Testis (tissue), 2 donors: ENCODE measurements at regions not wholly inside any gene's neighbourhood (a gene's known extent, or its start where the extent isn't known, plus 50 kb on each side); places are given as distances from the start of the nearest gene placed in this dataset.

Experiments used
- DNase-seq: peaks from one replicate; pipeline ENCODE4 v3.0.0-alpha.2; 2019
- H3K27ac ChIP-seq, 2 donors: fragments of 200-600 bp; sonication (generic); one replicate each; pipeline ENCODE4 v1.5.1; 2019
- H3K27me3 ChIP-seq: fragments of 200-600 bp; sonication (generic); one replicate; pipeline ENCODE4 v1.5.1; 2019
- H3K36me3 ChIP-seq: fragments of 200-600 bp; sonication (generic); one replicate; pipeline ENCODE4 v1.5.1; 2017; ENCODE audit warnings: low read depth; ENCODE audit errors: missing control alignments
- H3K4me1 ChIP-seq: fragments of 200-600 bp; sonication (generic); one replicate; pipeline ENCODE4 v1.5.1; 2019
- H3K4me3 ChIP-seq, 2 donors: fragments of 200-600 bp; sonication (generic); one replicate each; pipeline ENCODE4 v1.5.1; 2017 to 2019
- H3K9me3 ChIP-seq: fragments of 200-600 bp; sonication (generic); one replicate; pipeline ENCODE4 v1.5.1; 2017
- CTCF ChIP-seq, 3 experiments: fragments of 450-650 bp in 2 of 3; fragments of 200-600 bp in 1 of 3; sonication (generic) in 1 of 3; IDR thresholded peaks; one replicate each; pipeline ENCODE4 v1.5.1; 2016 to 2019; ENCODE audit warnings: antibody characterized with exemption in 3 of 3, mild to moderate bottlenecking in 2 of 3, moderate library complexity in 1 of 3
- POLR2A ChIP-seq: fragments of 450-650 bp; IDR thresholded peaks from one replicate; pipeline ENCODE4 v1.6.1; 2017; ENCODE audit warnings: antibody characterized with exemption, mild to moderate bottlenecking, moderate library complexity
- whole genome bisulfite sequencing, 2 donors: methylation state at CpG; one replicate each; pipeline ENCODE4 v1.1.5; 2018; 5-methylcytosine and 5-hydroxymethylcytosine counted together
- intact Hi-C: fragments of 100-400 bp; cut with DNase I; formaldehyde crosslinking; loops from one replicate; pipeline ENCODE4 v1.15.1; 2023; ENCODE audit warnings: low total_unique reads

DNA sequence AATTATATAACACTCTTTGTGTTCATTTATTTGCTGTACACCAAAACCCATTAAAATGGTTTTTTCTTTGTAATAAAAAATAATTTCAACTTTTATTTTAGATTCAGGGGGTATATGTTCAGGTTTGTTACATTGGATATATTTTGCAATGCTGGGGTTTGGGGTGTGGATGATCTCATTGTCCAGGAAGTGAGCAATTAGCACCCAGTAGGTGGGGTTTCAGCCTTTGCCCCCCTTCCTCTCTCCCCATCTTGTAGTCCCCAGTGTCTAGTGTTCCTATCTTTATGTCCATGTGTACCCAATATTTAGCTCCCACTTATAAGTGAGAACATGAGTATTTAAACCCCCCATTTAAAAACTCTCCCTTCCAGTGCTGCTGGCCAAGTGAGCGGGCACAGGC lies 184.6 kb downstream of the RHOU start:
- Histone ChIP-seq H3K4me3 (no peak overlapping the region), H3K9me3 (no peaks in the 10 kb centered on the region), H3K36me3 (no peaks in the 10 kb centered on the region), H3K4me1 (no peaks in the 10 kb centered on the region), H3K27me3 (no peaks in the 10 kb centered on the region), H3K27ac (no peak overlapping the region)
- no peak for DNase-seq
- 89 to 93% methylated on average over 1 of the region's 1 CpG for WGBS, 2 donors
- TF ChIP-seq POLR2A (no peak), CTCF (IDR thresholded peaks at IDR 0.05) (no peak)
- intact Hi-C loops: no loop called here

GRCh38 chr1:228920831-228921230 lies 185.6 kb downstream of the RHOU start:
- Histone ChIP-seq H3K27me3 (no peaks in the 10 kb centered on the region), H3K36me3 (no peaks in the 10 kb centered on the region), H3K9me3 (no peaks in the 10 kb centered on the region), H3K4me3 (no peak overlapping the region), H3K4me1 (no peaks in the 10 kb centered on the region), H3K27ac (no peak overlapping the region)
- no peak for TF ChIP-seq POLR2A
- TF ChIP-seq CTCF (IDR thresholded peaks at IDR 0.05): no peak
- DNase-seq: no peak
- WGBS, 2 donors: 45 to 56% methylated on average over 4 of the region's 4 CpGs
- intact Hi-C loops: no loop called here

GRCh38 chr1:228921481-228921880 lies 186.2 kb downstream of the RHOU start:
- DNase-seq: no peak
- Histone ChIP-seq H3K9me3 (no peaks in the 10 kb centered on the region), H3K4me1 (no peaks in the 10 kb centered on the region), H3K4me3 (no peak overlapping the region), H3K27ac (no peak overlapping the region), H3K27me3 (no peaks in the 10 kb centered on the region), H3K36me3 (no peaks in the 10 kb centered on the region)
- whole genome bisulfite sequencing, 2 donors: 70 to 83% methylated on average over 7 of the region's 7 CpGs
- intact Hi-C loops: no loop called here
- TF ChIP-seq POLR2A (no peak), CTCF (IDR thresholded peaks at IDR 0.05) (no peak)

DNA sequence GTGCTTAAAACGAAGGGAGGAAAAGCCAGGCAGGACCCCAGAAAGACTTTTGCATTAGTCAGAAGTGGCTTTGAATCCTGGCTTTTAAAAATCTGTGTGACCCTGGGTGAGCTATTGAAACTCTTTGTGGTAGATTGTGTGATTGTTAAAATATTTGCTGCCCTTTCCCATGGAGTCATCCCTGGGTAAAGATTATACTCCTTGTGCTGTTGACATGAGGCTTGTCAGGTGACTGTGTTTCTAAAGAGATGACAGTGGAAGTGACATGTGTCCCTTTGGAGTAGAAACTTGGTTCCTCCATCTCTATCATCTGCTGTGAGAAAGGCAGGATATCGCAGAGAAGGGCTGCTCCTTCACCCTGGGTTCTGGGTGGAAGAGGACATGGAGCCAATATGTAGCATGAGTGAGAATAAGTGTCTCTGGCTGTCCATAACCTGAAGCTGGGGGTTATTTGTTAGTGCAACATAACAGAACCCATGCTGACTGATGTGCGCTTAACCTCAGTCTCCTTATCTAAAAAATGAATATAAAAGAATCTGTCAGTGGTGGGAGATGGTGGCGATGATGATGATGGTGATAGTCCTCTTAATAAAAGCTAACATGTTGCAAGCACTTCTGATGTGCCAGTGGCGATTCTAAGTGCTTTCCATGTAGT lies 187.6 kb downstream of the RHOU start:
- intact Hi-C loops: no loop called here
- 88 to 93% methylated on average over 5 of the region's 5 CpGs for WGBS, 2 donors
- DNase-seq: no peak
- Histone ChIP-seq H3K27me3 (no peaks in the 10 kb centered on the region), H3K36me3 (no peaks in the 10 kb centered on the region), H3K27ac (no peak overlapping the region), H3K4me1 (no peaks in the 10 kb centered on the region), H3K9me3 (no peaks in the 10 kb centered on the region), H3K4me3 (no peak overlapping the region)
- no peak for TF ChIP-seq CTCF (IDR thresholded peaks at IDR 0.05)
- no peak for TF ChIP-seq POLR2A

- Histone ChIP-seq H3K9me3 (no peaks in the 10 kb centered on the region), H3K36me3 (no peaks in the 10 kb centered on the region), H3K4me1 (no peaks in the 10 kb centered on the region), H3K4me3 (no peak overlapping the region), H3K27ac (no peak overlapping the region), H3K27me3 (no peaks in the 10 kb centered on the region)
- intact Hi-C loops: no loop called here
- WGBS, 2 donors: 82 to 89% methylated on average over 4 of the region's 4 CpGs
- TF ChIP-seq CTCF (IDR thresholded peaks at IDR 0.05) (no peak), POLR2A (no peak)
- DNase-seq: peak; percentile 43
Observed at GRCh38 chr1:228923973-228924686, 188.9 kb downstream of the RHOU start.
